Left lung (tissue), 4 donors: ENCODE measurements at regions not wholly inside any gene's neighbourhood (a gene's known extent, or its start where the extent isn't known, plus 50 kb on each side); places are given as distances from the start of the nearest gene placed in this dataset.

Source experiments
- ATAC-seq: fragments of 200-7000 bp; cut with Tn5 transposase; one replicate; pipeline ENCODE4 v1.9.1; 2020; ENCODE audit warnings: moderate library complexity
- DNase-seq, 4 donors: peaks; one replicate each; pipeline ENCODE4 v3.0.0-alpha.2; 2013 to 2020
- H3K27ac ChIP-seq, 2 donors: fragments of 200-600 bp; sonication (generic) in 1 of 2; one replicate each; pipeline versions ENCODE4 v1.5.0 to v1.8.0; 2020 to 2021
- H3K27me3 ChIP-seq, 2 donors: fragments of 200-600 bp; sonication (generic) in 1 of 2; one replicate each; pipeline versions ENCODE4 v1.5.0 to v1.8.0; 2020 to 2021
- H3K36me3 ChIP-seq, 2 donors: fragments of 200-600 bp; sonication (generic) in 1 of 2; one replicate each; pipeline versions ENCODE4 v1.5.0 to v1.8.0; 2020 to 2021
- H3K4me1 ChIP-seq, 2 donors: fragments of 200-600 bp; one replicate each; pipeline ENCODE4 v1.8.0; 2021
- H3K4me3 ChIP-seq, 2 donors: fragments of 200-600 bp; sonication (generic) in 1 of 2; one replicate each; pipeline versions ENCODE4 v1.5.0 to v1.8.0; 2020 to 2021; ENCODE audit warnings: mild to moderate bottlenecking in 1 of 2
- H3K9me3 ChIP-seq, 2 donors: fragments of 200-600 bp; sonication (generic) in 1 of 2; one replicate each; pipeline versions ENCODE4 v1.5.0 to v1.8.0; 2020 to 2021
- intact Hi-C, 2 donors: fragments of 100-400 bp; cut with DNase I; formaldehyde crosslinking; loops; one replicate each; pipeline versions ENCODE4 v1.11.2 to v1.14.2; 2022
- TF ChIP-seq, protein P1 (sequence below), 2 donors: fragments of 200-600 bp; sonication (generic) in 1 of 2; IDR thresholded peaks; one replicate each; pipeline versions ENCODE4 v1.5.0 to v1.8.0; 2021; ENCODE audit warnings: antibody characterized with exemption in 2 of 2
- donor health status: DM: no; HTN: yes; CAD: no.
- donor health status: DM: no; HTN: no; CAD: no.

- no peaks in the 10 kb centered on the region for H3K9me3 ChIP-seq
- H3K36me3 ChIP-seq, result no peaks in the 10 kb centered on the region
- no peak overlapping the region for H3K27ac ChIP-seq
- no peak overlapping the region for H3K4me3 ChIP-seq
- peaks cover 0 to 48% of the 10 kb centered on the region in 2 donors for H3K27me3 ChIP-seq
- ATAC-seq, result peak; percentile 75
- H3K4me1 ChIP-seq, result peaks cover 4 to 11% of the 10 kb centered on the region in 2 donors
- peak in 1 of 4 donors; percentile 49 for DNase-seq
- intact Hi-C loops, result no loop called here
- TF ChIP-seq, protein P1, sequence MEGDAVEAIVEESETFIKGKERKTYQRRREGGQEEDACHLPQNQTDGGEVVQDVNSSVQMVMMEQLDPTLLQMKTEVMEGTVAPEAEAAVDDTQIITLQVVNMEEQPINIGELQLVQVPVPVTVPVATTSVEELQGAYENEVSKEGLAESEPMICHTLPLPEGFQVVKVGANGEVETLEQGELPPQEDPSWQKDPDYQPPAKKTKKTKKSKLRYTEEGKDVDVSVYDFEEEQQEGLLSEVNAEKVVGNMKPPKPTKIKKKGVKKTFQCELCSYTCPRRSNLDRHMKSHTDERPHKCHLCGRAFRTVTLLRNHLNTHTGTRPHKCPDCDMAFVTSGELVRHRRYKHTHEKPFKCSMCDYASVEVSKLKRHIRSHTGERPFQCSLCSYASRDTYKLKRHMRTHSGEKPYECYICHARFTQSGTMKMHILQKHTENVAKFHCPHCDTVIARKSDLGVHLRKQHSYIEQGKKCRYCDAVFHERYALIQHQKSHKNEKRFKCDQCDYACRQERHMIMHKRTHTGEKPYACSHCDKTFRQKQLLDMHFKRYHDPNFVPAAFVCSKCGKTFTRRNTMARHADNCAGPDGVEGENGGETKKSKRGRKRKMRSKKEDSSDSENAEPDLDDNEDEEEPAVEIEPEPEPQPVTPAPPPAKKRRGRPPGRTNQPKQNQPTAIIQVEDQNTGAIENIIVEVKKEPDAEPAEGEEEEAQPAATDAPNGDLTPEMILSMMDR (IDR thresholded peaks at IDR 0.05), result peak; percentile 36 to 57
Measured at GRCh38 chr15:31974855-31975829, 55.2 kb upstream of the CHRNA7 start.

DNA sequence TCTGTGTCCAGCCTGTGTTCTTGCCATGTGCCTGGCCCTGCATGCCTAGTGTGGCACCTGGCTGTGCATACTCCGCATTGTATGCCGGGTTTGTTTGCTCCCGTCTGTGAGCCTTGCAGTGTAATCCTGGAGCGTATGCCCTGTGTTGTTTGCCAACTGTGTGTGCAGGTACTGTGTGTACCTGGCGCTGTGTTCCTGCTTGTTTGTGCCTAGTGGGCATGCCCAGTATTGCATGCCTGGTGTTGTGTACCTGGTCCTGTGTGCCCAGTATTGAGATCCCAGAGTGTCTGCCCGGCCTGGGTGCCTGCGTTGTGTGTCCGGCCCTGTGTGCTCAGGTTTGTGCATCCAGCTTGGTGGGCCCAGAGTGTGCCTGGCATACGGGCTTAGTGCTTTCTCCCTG lies 54.5 kb upstream of the CHRNA7 start:
- Histone ChIP-seq H3K36me3 (no peaks in the 10 kb centered on the region), H3K4me1 (peaks cover 4 to 11% of the 10 kb centered on the region in 2 donors), H3K27me3 (peaks cover 0 to 45% of the 10 kb centered on the region in 2 donors), H3K4me3 (no peak overlapping the region), H3K9me3 (no peaks in the 10 kb centered on the region), H3K27ac (no peak overlapping the region)
- TF ChIP-seq, protein P1 (IDR thresholded peaks at IDR 0.05), result no peak
- DNase-seq, result no peak
- intact Hi-C loops, result no loop called here
- ATAC-seq, result no peak

DNA sequence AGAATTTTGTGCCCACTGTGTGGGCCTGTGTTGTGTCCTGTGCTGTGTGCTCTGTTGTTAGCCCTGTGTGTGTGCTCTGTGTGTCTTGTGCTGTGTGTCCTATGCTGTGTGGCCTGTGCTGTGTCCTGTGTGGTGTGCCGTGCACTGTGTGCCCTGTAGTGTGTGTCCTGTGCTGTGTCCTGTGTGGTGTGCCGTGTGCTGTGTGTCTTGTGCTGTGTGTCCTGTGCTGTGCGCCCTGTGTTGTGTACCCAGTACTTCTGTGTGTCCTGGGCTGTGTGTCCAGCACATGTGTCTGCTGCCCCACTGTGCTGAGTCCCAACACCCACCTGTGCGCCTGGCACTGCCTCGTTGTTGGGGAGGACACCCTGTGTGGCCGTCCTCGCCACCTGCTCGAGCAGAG lies 53.2 kb upstream of the CHRNA7 start:
- intact Hi-C loops, result no loop called here
- DNase-seq, result no peak

GRCh38 chr15:31977812-31978661 lies 52.3 kb upstream of the CHRNA7 start:
- intact Hi-C loops, result no loop called here
- ATAC-seq, result peak; percentile 84
- H3K27ac ChIP-seq, result no peak overlapping the region
- H3K9me3 ChIP-seq, result no peaks in the 10 kb centered on the region
- peaks cover 0 to 45% of the 10 kb centered on the region in 2 donors for H3K27me3 ChIP-seq
- no peak overlapping the region for H3K4me3 ChIP-seq
- DNase-seq, result peak in 3 of 4 donors; percentile 29 to 85 (median 62)
- TF ChIP-seq, protein P1 (IDR thresholded peaks at IDR 0.05), result peak; percentile 69 to 81
- H3K36me3 ChIP-seq, result no peaks in the 10 kb centered on the region
- H3K4me1 ChIP-seq, result peaks cover 4 to 11% of the 10 kb centered on the region in 2 donors

More for the DNA sequence above, 53.2 kb upstream of the CHRNA7 start:
- Histone ChIP-seq H3K36me3 (no peaks in the 10 kb centered on the region), H3K4me3 (no peak overlapping the region), H3K9me3 (no peaks in the 10 kb centered on the region), H3K4me1 (peaks cover 4 to 11% of the 10 kb centered on the region in 2 donors), H3K27ac (no peak overlapping the region), H3K27me3 (peaks cover 0 to 45% of the 10 kb centered on the region in 2 donors)
- no peak for ATAC-seq
- TF ChIP-seq, protein P1 (IDR thresholded peaks at IDR 0.05), result no peak
